ENCODE measurements at regions not wholly inside any gene's neighbourhood (a gene's known extent, or its start where the extent isn't known, plus 50 kb on each side); places are given as distances from the start of the nearest gene placed in this dataset.

- TF ChIP-seq CTCF (IDR thresholded peaks at IDR 0.05) (no peak), POLR2A (IDR thresholded peaks at IDR 0.05) (peak in 2 of 3 donors; percentile 20 to 54)
These were observed 140.1 kb upstream of the PARP11 start for GRCh38 chr12:4012977-4013968.
